ENCODE measurements at regions not wholly inside any gene's neighbourhood (a gene's known extent, or its start where the extent isn't known, plus 50 kb on each side); places are given as distances from the start of the nearest gene placed in this dataset.

- no peak for DNase-seq (ENCODE audit: low read depth)
Measured at GRCh38 chr6:225907-226306, 66.4 kb upstream of the DUSP22 start.

GRCh38 chr6:226516-227073 is 65.7 kb upstream of the DUSP22 start:
- DNase-seq (ENCODE audit: low read depth): no peak

DNA sequence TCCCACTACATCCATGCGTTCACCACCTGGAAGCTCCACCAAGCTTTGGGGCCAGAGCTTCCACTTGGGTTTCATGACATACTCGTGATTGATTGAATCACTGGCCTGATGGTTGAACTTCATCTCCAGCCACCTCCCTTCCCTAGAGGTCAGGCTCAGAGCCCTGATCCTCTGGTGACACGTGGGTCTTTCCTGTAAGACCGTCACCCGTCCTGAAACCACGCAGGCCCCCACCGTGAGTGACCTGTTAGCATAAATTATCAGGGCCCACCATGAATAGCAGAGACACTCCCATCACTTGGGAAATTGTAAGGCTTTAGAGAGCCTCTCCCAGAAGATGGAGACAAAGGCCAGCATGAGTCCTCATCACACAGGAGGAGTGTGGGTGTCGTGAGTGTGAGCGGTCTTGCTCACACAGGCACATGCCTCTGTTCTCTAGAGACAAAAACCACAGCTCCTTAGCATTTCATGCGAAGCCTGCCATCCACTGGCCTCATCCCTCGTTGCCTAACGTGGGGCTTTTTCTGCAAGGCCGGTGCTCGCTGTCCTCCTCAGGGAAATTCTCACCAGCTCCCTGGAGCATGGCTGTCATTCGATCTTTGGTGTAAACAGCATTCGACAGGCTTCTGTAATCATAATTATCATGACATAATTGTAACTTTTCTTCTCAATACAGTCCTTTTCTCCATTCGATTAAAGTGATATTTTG is 65.1 kb upstream of the DUSP22 start:
- no peak for DNase-seq (ENCODE audit: low read depth)

GRCh38 chr6:227812-228338 is 64.4 kb upstream of the DUSP22 start:
- no peak for DNase-seq (ENCODE audit: low read depth)

DNA sequence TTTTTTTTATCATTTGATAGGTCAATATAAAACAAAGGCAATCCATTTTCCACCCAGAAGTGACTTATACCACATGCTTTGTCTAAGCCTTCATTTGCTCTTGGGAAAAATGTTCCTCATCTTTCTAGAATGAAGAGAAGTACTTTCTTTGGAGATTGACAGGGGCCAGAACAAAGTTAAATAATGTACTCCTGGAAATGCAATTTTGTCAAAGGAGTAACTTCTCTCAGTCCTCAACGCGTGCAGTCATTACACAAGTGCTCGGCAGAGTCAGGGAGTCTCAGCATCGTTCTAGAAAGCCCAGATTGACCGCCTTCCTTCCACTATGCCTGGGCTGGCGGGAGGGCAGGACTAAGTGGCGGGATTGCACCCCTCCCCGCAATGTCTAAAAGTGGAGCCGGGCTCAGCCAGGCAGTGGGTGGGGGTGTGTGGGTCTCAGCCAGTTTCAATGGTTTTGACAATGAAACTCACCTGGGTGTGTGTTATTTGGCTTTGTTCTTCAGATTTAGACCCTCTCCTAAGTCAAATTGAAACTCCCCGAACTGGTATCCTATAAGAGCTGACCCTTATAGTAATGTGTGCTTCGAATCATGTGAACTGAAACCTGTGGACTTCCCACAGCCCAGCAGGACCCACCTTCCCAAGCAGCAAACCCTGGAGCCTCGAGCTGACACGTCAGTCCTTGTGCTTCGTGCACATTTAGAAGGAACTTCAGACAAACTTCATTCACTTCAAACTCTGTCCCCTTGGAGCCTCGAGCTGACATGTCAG is 63.2 kb upstream of the DUSP22 start:
- DNase-seq (ENCODE audit: low read depth): no peak

DNA sequence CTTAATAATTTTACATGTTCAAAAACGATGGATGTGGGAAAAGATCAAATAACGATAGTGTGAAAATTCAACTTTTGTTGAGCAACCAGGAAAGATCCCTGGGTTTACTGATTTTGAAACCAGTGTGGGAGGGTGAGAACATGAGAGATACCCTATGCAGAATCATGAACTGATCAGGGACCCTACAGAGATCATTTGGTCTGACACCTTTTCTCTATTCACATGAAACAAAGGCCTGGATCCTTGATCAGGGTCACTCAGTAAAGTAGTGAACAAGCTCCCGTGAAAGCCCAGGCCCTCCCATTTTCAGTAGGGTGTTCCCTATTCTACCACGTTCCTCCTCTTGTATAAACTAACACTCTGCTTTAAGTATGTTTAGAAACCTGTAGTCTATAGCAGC is 60.5 kb upstream of the DUSP22 start:
- no peak for DNase-seq (ENCODE audit: low read depth)

DNA sequence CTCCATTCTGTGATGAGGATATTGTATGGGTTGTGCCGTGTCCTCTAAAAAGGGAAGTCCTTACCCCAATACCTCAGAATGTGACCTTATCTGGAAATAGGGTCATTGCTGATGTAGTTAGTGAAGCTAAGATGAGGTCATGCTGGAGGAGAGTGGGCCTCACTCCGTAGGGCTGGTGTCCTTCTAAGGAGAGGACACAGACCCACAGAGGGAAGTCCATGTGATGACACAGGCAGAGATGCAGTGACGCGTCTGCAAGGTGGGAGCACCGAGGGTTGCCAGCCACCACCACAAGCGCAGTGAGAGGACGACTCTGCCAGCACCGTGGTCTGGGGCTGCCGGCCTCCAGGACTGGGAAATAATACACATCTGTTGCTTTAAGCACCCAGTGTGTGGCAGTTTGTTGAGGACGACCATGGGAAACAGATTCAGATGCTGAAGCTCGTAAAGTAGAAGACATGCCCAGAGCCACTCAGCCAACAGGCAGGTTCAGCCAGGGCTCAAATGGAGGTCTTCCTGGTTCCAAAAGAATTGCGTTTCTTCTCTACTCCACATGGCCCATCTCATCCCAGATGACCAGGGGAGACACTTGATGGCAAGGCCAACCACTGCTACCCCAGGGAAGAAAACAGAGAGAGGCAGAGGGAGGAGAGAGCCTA is 59.2 kb upstream of the DUSP22 start:
- no peak for DNase-seq (ENCODE audit: low read depth)

DNA sequence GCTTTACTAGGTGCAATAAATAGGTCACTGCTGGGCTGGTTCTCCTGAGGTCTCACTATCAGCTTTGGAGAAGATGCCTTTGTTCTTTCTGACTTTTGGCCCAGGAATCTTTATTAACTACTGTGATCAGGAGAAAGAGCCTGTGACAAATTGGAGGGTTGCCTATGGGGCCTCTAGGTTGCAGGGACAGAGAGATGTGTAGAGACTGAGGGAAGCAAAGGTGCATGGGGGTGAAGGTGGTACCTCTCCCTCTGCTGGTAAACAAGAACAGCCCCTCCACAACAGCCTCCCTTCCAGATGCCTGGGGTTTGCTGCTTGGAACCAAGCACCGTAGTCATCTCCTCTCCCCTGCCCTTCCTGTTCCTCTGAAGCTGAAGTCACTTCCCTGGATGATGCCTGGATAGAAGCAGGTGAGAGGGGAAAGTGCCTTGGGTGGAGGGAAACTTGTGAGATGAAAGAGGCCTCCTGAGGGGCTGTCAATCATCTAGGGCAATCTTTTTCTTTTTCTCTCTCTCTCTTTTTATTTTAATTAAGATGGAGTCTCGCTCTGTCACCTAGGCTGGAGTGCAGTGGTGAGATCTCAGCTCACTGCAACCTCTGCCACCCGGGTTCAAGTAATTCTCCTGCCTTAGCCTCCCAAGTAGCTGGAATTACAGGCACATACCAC is 57.4 kb upstream of the DUSP22 start:
- DNase-seq (ENCODE audit: low read depth): no peak

GRCh38 chr6:235763-236360 is 56.4 kb upstream of the DUSP22 start:
- peak; percentile 47 for DNase-seq (ENCODE audit: low read depth)

GRCh38 chr6:236519-236918 is 55.8 kb upstream of the DUSP22 start:
- no peak for DNase-seq (ENCODE audit: low read depth)

- no peak for DNase-seq (ENCODE audit: low read depth)
Measured at GRCh38 chr6:240151-240550, 52.1 kb upstream of the DUSP22 start.

- DNase-seq (ENCODE audit: low read depth): no peak
Measured at GRCh38 chr6:241336-241865, 50.9 kb upstream of the DUSP22 start.
